ENCODE measurements at regions not wholly inside any gene's neighbourhood (a gene's known extent, or its start where the extent isn't known, plus 50 kb on each side); places are given as distances from the start of the nearest gene placed in this dataset.

DNA sequence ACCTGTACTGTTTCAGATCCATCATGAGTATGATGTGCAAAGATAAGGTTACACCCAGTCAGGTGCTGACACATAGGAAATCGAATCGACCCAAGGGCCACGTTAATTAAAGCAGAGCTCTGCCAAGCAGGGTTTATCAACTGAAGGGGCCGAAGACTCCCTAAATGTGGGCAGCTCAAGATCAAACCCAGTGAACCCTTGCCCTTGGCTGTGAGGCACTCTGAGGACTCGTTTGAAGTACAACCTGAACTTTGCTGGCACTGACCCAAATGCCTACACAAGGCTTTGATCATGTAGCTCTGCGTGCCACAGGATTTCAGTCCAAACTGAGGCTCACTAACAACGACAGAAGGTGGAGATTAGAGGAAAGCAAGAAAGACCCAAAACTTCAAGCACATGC, 352.1 kb downstream of the MTX2 start:
- no peak for DNase-seq

DNA sequence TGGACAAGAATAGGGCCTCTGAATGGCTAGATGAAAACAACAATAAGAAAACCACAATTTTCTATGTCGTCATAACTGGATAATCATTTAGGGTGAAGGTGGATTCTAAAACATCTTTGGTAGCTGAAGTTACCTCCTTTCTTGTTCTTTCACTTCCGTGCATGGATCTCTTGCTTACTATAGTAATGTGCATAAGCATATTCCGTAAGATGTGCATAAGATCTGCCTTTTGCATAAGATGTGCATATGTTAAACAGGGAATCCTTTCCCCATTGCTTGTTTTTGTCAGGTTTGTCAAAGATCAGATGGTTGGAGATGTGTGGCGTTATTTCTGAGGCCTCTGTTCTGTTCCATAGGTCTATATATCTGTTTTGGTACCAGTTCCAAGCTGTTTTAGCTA, 353.6 kb downstream of the MTX2 start:
- DNase-seq, result no peak

DNA sequence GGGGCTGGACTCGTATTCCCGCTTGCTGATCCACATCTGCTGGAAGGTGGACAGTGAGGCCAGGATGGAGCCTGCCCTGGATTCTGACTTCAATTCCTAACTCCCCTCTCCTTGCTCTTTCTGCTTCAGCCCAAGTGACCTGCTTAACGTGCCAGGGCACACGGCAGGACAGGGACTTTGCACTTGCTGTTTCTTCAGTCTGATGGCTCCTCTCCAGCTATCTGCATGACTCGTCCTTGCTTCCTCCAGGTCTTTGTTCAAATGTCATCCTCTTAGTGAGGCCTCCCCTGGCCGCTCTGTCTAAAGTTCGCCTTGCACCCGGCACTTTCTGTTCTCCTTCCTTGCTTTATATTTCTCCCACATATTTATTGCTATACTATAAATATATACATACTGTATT, 357.6 kb downstream of the MTX2 start:
- DNase-seq, result no peak

- DNase-seq, result no peak
Measured at GRCh38 chr2:176628438-176628837, 359.2 kb downstream of the MTX2 start.

DNA sequence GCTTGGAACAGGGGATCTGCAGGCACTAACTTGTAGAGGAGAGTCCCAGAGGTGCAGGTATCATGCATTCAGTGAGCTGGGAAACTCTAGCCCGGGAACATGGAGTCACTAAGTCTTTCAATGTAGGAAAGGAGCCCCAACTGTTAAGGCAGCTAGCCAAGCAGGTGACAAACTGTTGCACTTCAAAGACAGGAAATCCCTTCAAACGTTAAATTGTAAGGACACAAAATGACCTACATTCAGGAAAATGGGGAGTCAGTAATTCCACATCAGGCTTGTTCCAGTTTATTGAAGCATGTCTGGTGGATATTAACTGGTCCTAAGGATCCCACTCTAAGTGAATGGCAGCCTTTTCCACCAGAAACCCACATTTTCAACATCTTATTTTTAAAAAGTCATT, 364.5 kb downstream of the MTX2 start:
- no peak for DNase-seq

DNA sequence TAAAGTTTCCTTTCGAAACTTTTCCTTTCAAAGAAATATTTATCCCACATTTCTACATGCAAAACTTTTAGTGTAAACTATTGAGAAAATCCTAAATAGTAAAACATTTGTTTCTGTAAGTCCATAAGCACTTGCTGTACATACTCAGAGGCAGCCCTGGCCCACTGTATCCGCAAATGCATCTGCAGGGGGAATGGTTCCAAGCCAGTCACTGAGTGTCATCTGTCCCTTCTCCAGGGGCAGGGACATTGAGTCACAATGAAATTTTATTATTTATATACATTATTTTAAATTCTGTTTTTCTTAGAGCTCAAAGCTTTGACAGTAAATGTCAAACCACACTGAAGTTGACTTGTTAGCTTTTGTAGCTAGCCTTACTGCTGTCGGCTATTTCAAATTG, 367.2 kb downstream of the MTX2 start:
- DNase-seq, result peak in 1 of 2 experiments; percentile 40

GRCh38 chr2:176637142-176637485, 367.9 kb downstream of the MTX2 start:
- DNase-seq, result peak in 1 of 2 experiments; percentile 77

DNA sequence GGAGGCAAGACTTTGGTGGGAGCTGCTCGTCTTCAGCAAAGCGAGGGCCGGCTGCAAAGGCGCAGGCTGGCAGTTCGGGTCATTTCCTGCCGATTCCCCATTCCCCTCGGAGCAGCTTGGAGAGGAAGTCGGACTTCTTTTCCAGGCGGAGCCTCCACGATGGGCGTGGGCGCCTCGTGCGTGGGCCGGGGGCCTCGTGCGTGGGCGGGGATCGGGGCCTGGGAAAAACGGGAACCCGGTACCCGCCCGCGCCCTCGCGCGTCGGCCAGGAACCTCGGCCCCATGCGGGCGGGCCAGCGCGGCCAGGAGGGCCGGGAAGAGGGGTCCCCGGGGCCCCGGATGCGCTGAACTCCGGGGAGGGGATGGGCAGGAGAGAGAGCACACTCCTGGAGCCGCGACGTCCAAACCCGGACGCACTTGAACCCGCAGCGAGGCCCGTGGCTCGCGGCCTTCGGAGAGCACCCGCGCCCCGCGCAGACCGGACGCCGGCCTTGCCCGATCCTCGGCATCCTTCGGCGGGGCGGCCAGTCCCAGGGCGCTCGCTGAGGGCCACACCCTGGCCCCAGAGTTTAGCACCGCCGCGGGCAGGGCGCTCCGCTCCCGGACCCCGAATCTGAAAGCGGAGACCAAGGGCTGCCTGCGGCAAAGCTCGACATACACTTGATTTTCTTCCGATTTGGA, 368.4 kb downstream of the MTX2 start:
- peak; percentile 30 to 85 for DNase-seq

DNA sequence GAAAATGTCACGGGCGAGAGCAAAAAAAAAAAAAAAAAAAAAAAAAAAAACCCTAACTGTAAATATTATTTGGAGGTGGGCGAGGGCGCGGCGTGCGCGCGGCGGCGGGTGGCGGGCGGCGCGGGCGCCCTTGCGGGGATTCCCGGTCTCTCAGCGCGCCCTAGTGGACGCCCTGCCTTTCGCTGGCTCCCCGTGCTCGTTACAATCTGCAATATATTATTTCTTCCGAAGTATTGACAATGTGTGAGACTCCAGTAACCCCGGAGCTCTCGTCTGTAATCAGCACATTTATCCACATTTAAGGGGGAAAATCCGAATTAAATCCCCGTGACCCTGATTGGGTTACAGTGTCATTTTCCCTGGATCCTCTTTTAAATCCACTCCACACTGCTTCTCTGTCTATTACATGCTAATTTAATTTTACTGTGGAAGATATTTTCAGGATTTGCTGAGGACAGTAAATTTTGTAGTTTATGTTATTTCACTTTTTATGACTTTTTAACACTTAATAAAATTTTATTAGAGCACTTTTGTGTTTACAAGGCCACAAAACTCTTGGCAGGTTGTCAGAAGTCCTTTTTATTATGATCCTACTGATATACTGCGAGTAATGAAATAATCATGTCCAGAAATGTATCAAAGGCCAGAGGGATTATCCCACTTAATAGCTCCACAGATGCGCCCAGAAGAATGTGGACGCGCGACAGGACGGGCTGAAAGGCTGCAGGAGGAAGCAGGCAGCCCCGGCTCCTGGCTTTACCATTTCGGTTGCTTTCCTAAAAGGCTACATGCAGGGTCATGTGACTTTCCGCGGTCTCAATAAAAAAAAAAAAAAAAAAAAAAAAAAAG, 369.1 kb downstream of the MTX2 start:
- peak; percentile 29 to 83 for DNase-seq

DNA sequence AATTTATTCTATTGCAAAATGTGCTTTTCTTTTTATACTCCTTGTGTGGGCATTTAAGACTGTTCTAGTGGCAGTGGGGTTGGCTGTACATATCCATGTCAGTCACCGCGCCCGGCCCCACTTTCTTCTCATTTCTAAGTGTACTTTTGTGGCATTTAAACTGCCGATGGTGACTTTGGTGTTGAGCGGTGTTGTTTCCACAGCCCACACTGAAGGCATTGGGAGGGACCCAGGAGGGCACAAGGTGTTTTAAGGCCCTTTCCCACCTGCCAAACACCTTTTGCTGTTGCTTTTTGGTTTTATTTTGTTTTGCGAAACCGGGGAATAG, 369.7 kb downstream of the MTX2 start:
- DNase-seq, result no peak

DNA sequence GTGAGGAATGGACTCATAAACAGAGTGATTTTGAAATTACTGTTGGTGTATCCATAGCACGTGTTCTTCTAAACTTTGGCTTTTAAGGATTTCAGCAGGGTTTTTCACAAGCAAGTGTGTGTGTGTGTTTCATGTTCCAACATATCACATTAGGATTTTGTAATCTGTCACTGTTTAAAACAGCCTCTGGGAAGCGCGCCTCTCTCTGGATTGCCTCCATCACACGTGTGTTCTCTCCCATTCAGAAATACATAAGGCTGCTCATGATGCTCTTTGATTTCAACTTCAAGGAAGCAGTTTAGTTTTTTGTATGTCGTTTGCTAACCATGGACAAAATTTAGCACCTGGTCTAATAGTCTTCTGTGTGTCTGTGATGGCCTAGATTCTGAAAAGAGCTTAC, 370.4 kb downstream of the MTX2 start:
- peak in 1 of 2 experiments; percentile 9 for DNase-seq

DNA sequence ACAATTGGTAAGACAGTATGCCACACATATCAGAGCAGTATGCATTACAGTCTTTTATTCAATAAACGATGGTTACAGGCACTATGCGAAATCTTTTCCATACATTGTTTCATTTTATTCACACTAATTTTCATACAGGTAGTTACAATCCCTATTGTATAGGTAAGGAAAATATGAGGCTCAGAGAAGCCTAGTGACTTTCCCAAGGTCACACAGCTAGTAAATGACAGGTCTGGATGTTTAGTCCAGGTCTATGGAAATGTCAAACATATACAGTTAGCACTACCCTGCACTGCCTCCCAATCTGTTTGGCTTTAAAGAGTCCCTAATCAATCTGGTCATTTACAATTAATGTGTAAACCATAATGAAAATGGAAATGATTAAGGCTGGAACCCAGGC, 372.2 kb downstream of the MTX2 start:
- no peak for DNase-seq

DNA sequence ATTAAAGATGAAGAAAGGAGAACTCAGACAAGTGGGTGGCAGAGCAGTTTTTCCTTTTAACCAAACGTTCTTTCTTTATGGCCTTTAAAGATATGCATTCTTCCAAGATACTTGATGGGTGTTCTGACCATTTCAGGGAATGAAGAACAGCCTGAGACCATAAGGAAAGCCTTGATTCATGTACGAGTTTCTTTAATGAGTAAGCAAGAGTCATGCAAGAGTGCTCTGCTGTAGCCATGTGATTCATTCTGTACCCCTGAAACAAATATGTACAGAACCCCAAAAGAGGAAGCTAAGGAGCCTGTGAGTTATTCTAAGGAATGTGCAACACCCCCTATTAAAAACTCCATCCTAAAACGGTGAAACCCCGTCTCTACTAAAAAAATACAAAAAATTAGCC, 372.8 kb downstream of the MTX2 start:
- no peak for DNase-seq

DNA sequence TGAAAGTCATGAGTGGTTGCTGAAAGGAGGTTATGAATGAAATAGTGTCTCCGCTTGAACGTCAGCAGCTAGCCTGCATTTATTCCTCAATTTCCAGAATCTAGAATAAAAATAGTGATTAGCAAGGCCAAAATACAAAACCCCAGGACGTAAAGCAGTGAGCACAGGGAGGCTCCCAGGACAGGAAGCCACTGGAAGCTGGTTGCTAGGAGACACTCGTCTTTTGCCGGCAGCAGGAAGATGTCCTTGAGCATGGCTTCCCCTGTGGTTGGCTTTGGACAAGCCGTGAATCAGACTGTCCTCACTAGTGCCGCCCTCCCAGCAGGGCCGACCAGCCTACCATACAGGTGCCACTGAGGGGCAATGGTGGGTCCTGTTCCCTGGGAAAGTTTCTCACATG, 374.4 kb downstream of the MTX2 start:
- peak; percentile 62 to 68 for DNase-seq

- no peak for DNase-seq
Measured at GRCh38 chr2:176645494-176645893, 376.3 kb downstream of the MTX2 start.

- DNase-seq, result no peak
Measured at GRCh38 chr2:176646033-176646615, 376.9 kb downstream of the MTX2 start.

DNA sequence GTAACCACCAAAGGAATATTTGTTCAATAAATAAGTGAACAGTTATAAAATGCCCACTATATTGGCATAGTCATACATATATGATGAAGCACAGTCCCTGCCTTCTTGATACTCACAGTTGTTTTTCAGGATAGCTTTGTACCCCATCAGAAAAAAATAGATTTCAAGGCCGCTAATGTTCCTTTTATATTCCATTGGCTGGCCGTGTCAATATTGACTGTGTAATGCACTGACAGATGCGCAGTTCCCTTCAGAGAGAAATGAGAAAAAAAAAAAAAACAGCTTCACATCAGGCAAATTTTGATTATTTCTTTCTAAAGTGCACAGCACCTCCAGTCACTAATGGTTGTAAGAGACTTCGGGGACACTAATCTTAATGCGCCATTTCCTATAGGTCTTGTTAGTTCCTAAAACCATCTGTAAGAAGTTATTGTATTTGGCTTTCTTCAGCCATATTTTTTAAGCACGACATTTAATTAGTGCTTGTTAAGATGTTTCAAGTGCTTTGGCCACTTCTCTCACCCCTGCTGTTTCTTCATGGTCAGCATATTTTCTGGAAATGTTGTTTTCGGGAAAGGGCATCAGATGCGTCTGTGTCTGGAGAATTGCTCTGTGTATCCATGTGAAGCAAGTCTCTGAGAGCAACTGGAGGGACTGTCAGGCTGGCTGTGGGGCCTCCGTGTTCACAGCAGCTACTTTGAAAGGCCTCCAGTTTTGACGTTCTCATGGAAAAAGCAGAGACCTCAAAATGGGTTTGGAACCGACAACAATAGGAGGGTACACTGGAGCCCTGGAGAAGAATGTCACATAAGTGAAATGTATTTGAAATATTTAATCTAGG, 378.3 kb downstream of the MTX2 start:
- no peak for DNase-seq

DNA sequence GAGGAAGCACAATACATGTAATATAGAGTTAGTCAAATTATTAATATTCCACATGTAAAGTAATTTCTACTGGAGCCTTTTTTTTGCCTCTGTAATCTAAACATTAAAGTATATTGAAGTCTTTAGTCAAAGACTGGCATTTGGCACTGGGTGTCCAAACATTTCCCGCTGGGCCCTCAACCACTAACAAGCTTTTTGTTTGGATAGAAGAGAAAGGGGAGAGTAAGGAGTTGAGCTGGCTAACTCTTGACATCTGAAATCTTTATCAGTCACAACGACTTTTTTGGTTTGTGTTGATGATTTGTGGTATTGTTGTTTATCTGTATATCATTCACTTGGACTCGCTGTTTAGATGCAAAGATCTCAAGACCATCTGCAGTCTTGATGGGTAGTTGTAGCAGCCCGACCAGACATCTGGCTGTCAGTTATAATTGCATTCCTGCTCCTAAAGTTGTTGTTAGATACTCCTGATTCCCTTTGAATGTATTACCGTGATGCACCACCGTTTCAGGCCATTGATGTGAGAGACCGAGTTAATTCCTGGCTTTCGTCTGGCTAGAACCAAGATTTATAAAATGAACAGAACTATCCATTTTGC, 379.6 kb downstream of the MTX2 start:
- no peak for DNase-seq

GRCh38 chr2:176650104-176650837, 381.0 kb downstream of the MTX2 start:
- peak; percentile 50 to 73 for DNase-seq

DNA sequence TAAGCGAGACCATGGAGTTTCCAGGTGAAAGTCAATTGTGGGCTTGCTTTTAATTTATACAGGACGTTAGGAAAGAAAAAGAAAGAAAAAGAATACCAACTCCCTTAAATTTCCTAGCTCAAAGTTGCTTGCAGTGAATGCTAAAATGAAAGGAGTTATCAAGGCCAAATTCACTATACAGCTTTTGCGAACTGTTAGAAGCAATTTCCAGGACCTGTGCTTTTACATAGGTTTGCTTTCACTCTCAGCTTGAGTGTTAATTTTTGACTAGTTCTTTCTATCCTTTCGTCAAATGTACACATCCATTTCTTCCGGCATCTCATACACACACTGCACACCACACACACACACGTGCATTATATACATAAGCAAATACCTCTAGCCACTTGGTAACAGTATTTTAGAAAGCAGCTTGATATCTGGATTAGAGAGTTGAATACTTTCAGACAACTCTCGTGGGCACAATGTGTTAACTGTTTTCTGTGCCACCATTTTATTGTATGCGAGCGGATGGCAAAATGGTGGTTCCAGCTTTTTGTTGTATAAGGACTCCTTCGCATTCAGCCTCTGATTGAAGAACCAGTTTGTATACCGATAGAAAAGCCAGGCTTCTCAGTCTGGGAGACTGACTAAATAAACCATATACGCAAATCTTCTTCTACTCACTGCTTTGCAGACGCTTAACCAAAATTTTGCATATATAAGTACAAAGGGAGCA, 381.8 kb downstream of the MTX2 start:
- peak; percentile 93 to 96 for DNase-seq
